Spleen (tissue), 11 donors: ENCODE measurements at regions not wholly inside any gene's neighbourhood (a gene's known extent, or its start where the extent isn't known, plus 50 kb on each side); places are given as distances from the start of the nearest gene placed in this dataset.

Source experiments
- DNase-seq: peaks from one replicate; pipeline ENCODE4 v3.0.0-alpha.2; 2020
- H3K27ac ChIP-seq, 8 donors: fragments of 200-600 bp; sonication (generic) in 7 of 8; 1 replicate in 4 of 8; 2 replicates in 4 of 8; pipeline versions ENCODE4 v1.5.0 to v1.8.0; 2016 to 2021; ENCODE audit warnings: inconsistent platforms in 4 of 8, mild to moderate bottlenecking in 4 of 8, moderate library complexity in 1 of 8
- H3K27me3 ChIP-seq, 7 donors: fragments of 200-600 bp; sonication (generic) in 6 of 7; replicated peaks in 1 of 7; 1 replicate in 4 of 7; 2 replicates in 3 of 7; pipeline versions ENCODE4 v1.5.0 to v1.8.0; 2016 to 2021; ENCODE audit warnings: inconsistent platforms in 3 of 7, mild to moderate bottlenecking in 1 of 7
- H3K36me3 ChIP-seq, 6 donors: fragments of 200-600 bp; sonication (generic) in 5 of 6; 1 replicate in 4 of 6; 2 replicates in 2 of 6; pipeline versions ENCODE4 v1.5.0 to v1.8.0; 2016 to 2021; ENCODE audit warnings: inconsistent platforms in 2 of 6
- H3K4me1 ChIP-seq, 6 donors: fragments of 200-600 bp; sonication (generic) in 5 of 6; 1 replicate in 3 of 6; 2 replicates in 3 of 6; pipeline versions ENCODE4 v1.5.0 to v1.8.0; 2016 to 2021; ENCODE audit warnings: inconsistent platforms in 3 of 6
- H3K4me3 ChIP-seq, 8 donors: fragments of 200-600 bp; sonication (generic) in 7 of 8; 1 replicate in 4 of 8; 2 replicates in 4 of 8; pipeline versions ENCODE4 v1.5.0 to v1.8.0; 2016 to 2021; ENCODE audit warnings: inconsistent platforms in 4 of 8, mild to moderate bottlenecking in 4 of 8, moderate library complexity in 2 of 8
- H3K9me3 ChIP-seq, 8 donors: fragments of 200-600 bp; sonication (generic) in 7 of 8; 1 replicate in 4 of 8; 2 replicates in 4 of 8; pipeline versions ENCODE4 v1.5.0 to v1.8.0; 2016 to 2021; ENCODE audit warnings: inconsistent platforms in 4 of 8
- CTCF ChIP-seq, 11 experiments: fragments of 200-600 bp in 7 of 11; fragments of 450-650 bp in 4 of 11; sonication (generic) in 4 of 11; IDR thresholded peaks in 8 of 11; conservative IDR thresholded peaks in 3 of 11; 1 replicate in 7 of 11; 2 replicates in 4 of 11; pipeline versions ENCODE4 v1.4.0 to v1.8.0; 2016 to 2021; ENCODE audit warnings: antibody characterized with exemption in 11 of 11, inconsistent platforms in 4 of 11, mild to moderate bottlenecking in 1 of 11
- POLR2A ChIP-seq, 3 donors: fragments of 450-650 bp; IDR thresholded peaks; one replicate each; pipeline ENCODE4 v1.5.1; 2017; ENCODE audit warnings: antibody characterized with exemption in 3 of 3, mild to moderate bottlenecking in 1 of 3
- POLR2AphosphoS5 ChIP-seq, 3 donors: sonication (generic); formaldehyde crosslinking; IDR thresholded peaks; one replicate each; pipeline ENCODE4 v1.5.1; 2017; ENCODE audit warnings: antibody characterized with exemption in 3 of 3
- WGBS, 5 donors: extraction: QIAGEN DNeasy Blood & Tissue Kit in 3 of 5; methylation state at CpG; one replicate each; pipeline versions ENCODE4 v1.1.5 to v1.1.7; 2013 to 2018; 5-methylcytosine and 5-hydroxymethylcytosine counted together
- intact Hi-C: fragments of 100-400 bp; cut with DNase I; formaldehyde crosslinking; loops from one replicate; pipeline ENCODE4 v1.15.0; 2023; ENCODE audit warnings: low total_unique reads
- donor health status: healthy with polysubstance abuse.
- donor health status: DM: no; HTN: no; CAD: no; lungs with moderate emphysema.
- donor health status: DM: no; HTN: no; CAD: no.
- donor health status: Bipolar disorder and iron deficiency.
- donor health status: healthy.
- donor health status: DM: no; HTN: no; CAD: no.
- donor health status: DM: yes; HTN: yes; CAD: no.

DNA sequence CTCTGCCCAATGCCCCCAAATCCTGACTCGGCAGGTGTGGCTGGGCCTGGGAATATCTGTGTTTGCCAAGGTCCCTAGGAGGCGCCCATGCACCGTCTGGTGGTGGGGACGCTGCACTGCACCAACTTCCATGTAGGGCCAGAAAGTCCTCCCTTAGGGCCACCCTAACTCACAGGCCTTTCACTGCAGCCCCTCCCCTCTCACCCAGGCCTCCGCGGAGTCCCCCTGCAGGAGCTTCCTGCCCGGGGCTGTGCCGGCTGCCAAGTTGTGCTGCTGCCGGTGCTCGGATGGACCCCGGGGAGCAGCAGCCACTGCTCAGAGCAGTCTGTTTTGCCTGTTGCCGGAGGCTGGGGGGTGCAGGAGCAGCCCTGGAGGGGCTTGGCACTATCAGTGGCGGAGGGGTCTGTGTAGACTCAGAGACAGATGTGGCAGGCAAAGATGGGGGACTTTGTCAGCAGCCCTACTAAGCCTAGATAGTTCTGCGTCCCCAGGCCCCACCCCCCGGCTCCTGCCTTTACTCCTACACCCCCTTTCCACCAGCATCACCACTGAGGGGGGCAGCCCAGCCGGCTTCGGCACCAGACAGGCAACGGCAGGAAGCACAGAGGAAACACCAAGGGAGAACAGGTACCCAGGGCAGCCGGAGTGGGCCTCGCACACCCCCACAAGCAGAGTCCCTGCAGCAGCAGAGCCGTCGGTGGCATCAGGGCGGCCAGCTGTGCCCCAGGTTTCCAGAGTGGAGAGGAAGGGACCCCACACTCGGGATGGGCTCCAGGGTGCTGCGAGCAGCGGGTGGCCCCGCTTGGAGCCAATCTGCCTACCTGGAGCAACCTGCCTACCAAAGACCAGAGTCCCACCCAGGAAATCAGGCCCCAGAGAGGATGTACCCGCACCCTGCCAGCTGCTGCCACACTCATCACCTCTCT is 124.3 kb downstream of the TRIM29 start:
- Histone ChIP-seq H3K27me3 (peaks cover 0 to 95% (median 16%) of the 10 kb centered on the region in 7 donors), H3K27ac (no peak overlapping the region), H3K9me3 (no peaks in the 10 kb centered on the region), H3K4me3 (no peak overlapping the region), H3K4me1 (no peaks in the 10 kb centered on the region), H3K36me3 (no peaks in the 10 kb centered on the region)
- WGBS, 5 donors: 32 to 48% (median 43%) methylated on average over 14 to 28 of the region's 28 CpGs
- peak in 8 of 11 experiments; percentile 17 to 62 (median 31) for TF ChIP-seq CTCF (IDR thresholded peaks at IDR 0.05 in 8 of 11, conservative IDR thresholded peaks at IDR 0.05 in 3 of 11)
- no peak for TF ChIP-seq POLR2AphosphoS5 (IDR thresholded peaks at IDR 0.05)
- DNase-seq: no peak
- intact Hi-C loops: no loop called here

DNA sequence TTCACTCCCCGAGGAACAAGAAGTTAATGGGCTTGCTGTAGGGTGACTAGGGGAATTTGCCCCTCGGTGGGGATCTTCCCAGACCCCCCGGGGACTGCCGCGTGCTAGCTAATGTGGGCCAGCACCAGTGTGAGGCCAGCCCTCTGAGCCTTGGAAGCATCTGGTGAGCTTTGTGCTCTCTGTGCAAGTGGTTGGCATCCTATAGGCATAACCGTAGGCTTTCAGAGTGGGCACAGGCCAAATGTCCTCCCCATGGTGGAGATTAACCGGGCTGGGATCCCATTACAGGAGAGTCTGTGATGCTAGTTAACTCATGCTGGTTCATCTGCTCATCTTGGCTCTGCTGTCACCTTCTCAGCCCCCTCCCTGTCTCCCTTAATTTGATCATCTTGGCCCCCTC is 125.7 kb downstream of the TRIM29 start:
- intact Hi-C loops: no loop called here
- Histone ChIP-seq H3K4me3 (no peak overlapping the region), H3K4me1 (no peaks in the 10 kb centered on the region), H3K27ac (no peak overlapping the region), H3K27me3 (peaks cover 0 to 87% (median 16%) of the 10 kb centered on the region in 7 donors), H3K36me3 (no peaks in the 10 kb centered on the region), H3K9me3 (no peaks in the 10 kb centered on the region)
- 62 to 73% (median 69%) methylated on average over 7 of the region's 7 CpGs for WGBS, 5 donors
- no peak for TF ChIP-seq CTCF (IDR thresholded peaks at IDR 0.05 in 8 of 11, conservative IDR thresholded peaks at IDR 0.05 in 3 of 11)
- TF ChIP-seq POLR2A (IDR thresholded peaks at IDR 0.05): no peak
- no peak for TF ChIP-seq POLR2AphosphoS5 (IDR thresholded peaks at IDR 0.05)
- no peak for DNase-seq

DNA sequence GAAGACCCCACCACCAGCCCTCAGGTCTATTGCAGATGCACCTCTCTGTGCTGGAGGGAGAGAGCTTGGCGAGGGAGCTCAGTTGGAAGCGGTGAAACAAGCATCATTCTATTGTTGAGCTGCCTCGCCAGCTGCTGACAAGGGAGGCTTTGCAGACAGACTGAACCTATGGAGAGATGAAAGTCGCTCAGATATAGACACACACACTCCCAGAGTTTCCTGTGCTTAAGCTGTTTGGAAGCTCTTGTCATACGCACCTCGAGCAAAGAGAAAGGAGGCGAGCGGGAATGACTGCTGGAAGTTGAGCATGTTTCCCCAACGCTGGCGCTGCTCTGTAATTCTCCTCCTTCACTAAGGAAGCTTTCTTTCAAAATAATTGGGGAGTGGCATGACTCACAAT is 126.1 kb downstream of the TRIM29 start:
- WGBS, 5 donors: 73 to 86% (median 77%) methylated on average over 10 of the region's 10 CpGs

More for the DNA sequence above, 126.1 kb downstream of the TRIM29 start:
- intact Hi-C loops: no loop called here
- Histone ChIP-seq H3K4me1 (no peaks in the 10 kb centered on the region), H3K36me3 (no peaks in the 10 kb centered on the region), H3K9me3 (no peaks in the 10 kb centered on the region), H3K27me3 (peaks cover 0 to 83% (median 15%) of the 10 kb centered on the region in 7 donors), H3K4me3 (no peak overlapping the region), H3K27ac (no peak overlapping the region)
- TF ChIP-seq CTCF (IDR thresholded peaks at IDR 0.05 in 8 of 11, conservative IDR thresholded peaks at IDR 0.05 in 3 of 11) (no peak), POLR2AphosphoS5 (IDR thresholded peaks at IDR 0.05) (no peak), POLR2A (IDR thresholded peaks at IDR 0.05) (no peak)
- DNase-seq: no peak
